ENCODE measurements at regions not wholly inside any gene's neighbourhood (a gene's known extent, or its start where the extent isn't known, plus 50 kb on each side); places are given as distances from the start of the nearest gene placed in this dataset.

DNA sequence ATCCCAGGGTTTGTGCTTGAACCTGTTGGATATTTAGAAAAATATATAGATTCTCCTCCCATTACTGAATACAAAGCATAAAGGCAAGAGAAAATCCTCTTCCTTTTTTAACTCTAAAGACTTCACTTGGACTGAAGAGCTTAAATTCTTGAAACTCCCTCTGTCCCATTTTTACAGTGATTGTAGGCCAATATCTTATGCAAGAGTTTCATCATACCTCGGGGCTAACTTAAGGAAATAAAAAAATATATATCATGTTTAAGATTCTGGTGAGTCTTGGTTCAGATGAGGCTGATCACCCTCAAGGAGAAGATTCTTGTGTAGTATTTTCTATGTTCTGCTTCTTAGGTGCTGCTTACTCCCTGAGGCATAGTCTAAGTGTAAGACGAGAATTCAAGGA lies 1449.6 kb downstream of the C4orf33 start:
- FAIRE-seq: no peak

- no peak for FAIRE-seq
These were observed 1463.3 kb downstream of the C4orf33 start for GRCh38 chr4:130559268-130559667.

GRCh38 chr4:130563185-130563888 lies 1467.4 kb downstream of the C4orf33 start:
- no peak for FAIRE-seq

GRCh38 chr4:130563889-130564418 lies 1468.0 kb downstream of the C4orf33 start:
- no peak for FAIRE-seq

DNA sequence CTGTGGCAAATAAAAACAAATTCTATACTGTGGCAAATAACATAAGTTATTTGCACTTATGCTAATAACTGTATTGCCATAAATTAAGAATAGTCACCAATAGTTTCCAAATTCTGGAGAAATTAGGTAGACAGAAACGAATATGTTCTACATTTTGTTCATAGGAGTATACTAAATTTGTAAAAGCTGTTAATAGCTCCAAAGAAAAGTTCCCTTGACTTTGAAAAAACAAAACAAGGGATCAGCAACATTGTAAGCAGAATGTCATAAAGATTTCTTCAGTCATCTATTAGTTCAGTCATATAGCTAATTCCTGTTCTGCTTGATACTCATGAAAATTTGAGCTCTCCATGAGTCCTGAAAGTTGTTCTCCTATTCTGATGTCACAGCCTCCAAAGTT lies 1472.8 kb downstream of the C4orf33 start:
- no peak for FAIRE-seq

- no peak for FAIRE-seq
These were observed 1477.8 kb downstream of the C4orf33 start for GRCh38 chr4:130573742-130574141.

- FAIRE-seq: no peak
These were observed 1478.3 kb downstream of the C4orf33 start for GRCh38 chr4:130574215-130574614.

GRCh38 chr4:130576218-130576617 lies 1480.3 kb downstream of the C4orf33 start:
- no peak for FAIRE-seq

- FAIRE-seq: no peak
These were observed 1495.1 kb downstream of the C4orf33 start for GRCh38 chr4:130591091-130591490.

DNA sequence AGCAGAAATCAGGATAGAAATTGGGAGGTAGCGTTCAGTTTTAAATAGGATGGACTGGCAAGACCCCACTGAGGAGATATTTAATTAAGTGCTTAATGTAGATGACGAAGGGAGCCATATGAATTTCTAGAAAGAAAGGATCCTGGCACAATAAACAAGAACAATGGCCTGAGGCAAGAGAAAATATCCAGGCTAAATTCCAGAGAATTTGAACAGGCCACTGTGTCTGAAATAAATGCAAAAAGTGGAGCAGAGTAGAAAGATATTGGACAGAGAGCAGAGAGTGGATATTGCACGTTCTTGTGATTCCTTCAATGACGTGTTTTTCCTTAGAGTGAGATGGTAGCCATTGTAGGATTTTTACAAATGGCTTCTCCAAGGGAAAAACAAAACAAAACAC lies 1504.8 kb downstream of the C4orf33 start:
- no peak for FAIRE-seq

DNA sequence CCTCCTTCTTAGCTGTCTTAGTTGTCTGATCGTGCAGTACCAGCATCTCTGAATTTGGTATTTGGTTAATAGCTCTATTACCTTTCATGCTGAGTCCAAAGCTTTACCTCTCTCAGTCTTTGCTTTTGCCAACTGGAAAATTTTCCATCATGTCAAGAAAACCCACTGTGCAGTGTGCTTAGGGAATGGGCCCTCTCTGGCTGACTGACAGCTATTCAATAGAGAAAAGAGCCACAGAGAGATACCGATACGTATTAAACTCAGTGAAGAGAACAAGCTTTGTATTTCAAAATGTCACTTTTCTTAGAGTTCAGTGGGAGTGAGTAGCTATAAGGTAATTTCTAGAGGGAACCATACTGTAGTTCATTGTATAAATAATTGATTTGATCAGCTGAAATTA lies 1507.1 kb downstream of the C4orf33 start:
- no peak for FAIRE-seq

GRCh38 chr4:130608121-130608520 lies 1512.2 kb downstream of the C4orf33 start:
- FAIRE-seq: no peak

GRCh38 chr4:130628531-130628930 lies 1532.6 kb downstream of the C4orf33 start:
- no peak for FAIRE-seq

DNA sequence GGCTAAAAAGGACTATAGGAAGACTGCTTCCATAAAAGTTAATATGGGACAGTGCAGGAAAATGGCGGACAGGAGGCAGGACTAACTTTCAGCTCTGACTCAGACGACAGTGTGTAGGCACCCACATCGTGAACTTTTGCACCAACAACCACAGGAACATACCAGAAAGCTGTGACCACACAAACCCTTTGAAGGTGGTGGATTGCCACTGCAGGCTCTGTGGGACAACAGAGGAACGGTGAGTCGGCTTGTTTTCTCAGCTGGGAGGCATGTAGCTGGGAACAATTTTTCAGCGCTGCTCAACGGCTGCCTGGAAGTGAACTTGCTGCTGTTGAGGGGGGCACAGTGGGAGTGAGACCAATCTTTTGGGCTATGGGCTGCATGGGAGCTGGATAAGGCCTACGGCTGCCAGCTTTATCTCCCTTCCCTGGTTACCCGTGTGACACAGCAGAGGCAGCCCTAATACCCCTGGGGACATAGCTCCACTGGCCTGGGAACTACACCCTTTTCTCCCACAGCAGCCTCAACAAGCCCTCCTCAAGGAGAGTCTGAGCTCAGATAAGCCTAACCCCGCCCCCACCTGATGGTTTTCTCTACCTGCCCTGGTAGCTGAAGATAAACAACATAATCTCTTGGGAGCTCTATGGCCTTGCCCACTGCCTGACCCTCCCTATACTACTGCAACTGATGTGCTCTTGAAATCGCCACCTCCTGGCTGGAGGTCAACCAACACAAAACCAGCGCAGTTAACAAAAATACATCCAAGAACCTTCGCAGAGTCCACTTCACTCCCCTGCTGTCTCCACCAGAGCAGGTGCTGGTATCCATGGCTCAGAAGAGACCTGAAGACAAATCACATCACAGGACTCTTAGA lies 1537.0 kb downstream of the C4orf33 start:
- FAIRE-seq: no peak

DNA sequence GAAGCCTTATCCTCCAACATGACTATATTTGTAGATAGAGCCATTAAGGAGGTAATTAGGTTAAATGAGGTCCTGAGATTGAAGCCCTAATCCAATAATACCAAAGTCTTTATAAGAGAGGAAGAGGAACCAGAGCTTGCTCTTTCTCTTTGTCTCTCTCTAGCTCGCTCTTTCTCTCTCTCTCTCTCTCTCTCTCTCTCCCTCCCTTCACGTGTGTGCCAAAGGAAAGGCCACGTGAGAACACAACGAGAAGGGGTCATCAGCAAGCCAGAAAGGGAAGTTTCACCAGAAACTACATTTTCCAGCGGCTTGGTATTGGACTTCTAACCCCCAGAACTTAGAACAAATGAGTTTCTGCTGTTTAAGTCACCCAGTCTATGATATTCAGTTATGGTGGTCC lies 1540.5 kb downstream of the C4orf33 start:
- no peak for FAIRE-seq

GRCh38 chr4:130640592-130640991 lies 1544.6 kb downstream of the C4orf33 start:
- FAIRE-seq: no peak

GRCh38 chr4:130646886-130647285 lies 1550.9 kb downstream of the C4orf33 start:
- no peak for FAIRE-seq

GRCh38 chr4:130648570-130648969 lies 1552.6 kb downstream of the C4orf33 start:
- FAIRE-seq: no peak

DNA sequence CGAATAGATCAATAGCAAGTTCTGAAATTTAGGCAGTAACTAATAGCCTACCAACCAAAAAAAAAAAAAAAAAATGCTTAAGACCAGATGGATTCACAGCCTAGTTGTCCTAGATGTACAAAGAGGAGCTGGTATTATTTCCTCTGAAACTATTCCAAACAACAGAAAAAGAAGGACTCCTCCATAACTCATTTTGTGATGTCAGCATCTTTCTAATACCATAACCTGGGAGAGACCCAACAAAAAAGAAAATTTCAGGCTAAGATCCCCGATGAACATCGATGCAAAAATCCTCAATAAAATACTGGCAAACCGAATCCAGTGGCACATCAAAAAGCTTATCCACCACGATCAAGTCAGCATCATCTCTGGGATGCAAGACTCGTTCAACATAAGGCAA lies 1557.9 kb downstream of the C4orf33 start:
- FAIRE-seq: no peak

DNA sequence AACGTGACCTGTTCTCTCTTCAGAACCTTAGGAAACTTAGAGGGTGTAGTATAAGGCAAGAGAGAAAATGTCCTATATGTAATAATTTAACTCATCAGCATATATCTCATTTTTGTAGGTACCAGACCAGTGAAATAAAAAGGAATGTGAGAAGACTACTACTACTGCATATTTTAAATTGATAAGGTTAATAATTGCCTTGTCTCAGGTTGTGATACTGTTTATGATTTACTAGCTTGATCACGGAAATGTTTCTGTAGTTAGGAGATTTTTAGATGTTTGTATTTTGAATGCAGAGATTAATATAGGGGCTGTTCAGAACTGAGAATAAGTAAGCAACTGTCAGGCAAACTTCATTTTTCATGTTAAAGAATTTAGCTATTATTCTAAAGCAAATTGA lies 1563.4 kb downstream of the C4orf33 start:
- no peak for FAIRE-seq

- FAIRE-seq: no peak
These were observed 1572.9 kb downstream of the C4orf33 start for GRCh38 chr4:130668859-130669258.

GRCh38 chr4:130675266-130675665 lies 1579.3 kb downstream of the C4orf33 start:
- FAIRE-seq: no peak

DNA sequence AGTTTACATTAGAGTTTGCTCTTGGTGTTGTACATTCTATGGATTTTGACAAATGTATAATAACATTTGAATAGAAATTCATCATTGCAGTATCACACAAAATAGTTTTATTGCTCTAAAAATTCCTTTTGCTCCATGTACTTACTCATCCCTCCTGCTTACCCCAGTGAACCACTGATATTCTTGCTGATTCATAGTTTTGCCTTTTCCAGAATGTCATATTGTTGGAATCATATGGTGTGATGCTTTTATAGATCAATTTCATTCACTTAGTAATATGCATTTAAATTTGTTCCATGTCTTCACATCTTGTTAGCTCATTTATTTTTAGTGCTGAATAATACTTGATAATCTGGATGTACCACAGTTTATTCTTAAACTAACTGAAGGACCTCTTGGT lies 1593.2 kb downstream of the C4orf33 start:
- FAIRE-seq: no peak

DNA sequence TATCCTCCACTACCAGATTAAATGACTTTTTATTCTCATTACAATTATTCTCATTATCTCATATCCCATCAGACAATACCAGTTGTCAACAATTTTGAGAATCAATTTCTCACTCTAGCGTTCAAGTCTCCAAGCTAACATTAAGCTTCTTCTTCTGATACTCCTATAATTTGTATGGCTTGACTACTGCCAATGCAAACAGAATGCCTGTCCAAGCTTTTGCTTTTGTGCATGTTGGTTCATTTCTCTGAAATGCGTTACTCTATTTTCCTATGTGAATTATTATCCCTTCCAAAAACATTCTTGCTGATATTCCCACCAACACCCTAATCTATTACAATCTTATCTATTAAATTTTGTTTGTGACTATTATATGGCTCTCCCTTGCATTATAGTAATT lies 1602.3 kb downstream of the C4orf33 start:
- FAIRE-seq: no peak

All from G401.6 (cell line).